B cell (primary cell): ENCODE measurements at regions not wholly inside any gene's neighbourhood (a gene's known extent, or its start where the extent isn't known, plus 50 kb on each side); places are given as distances from the start of the nearest gene placed in this dataset.

Source experiments
- CTCF ChIP-seq: fragments of 200-600 bp; IDR thresholded peaks from one replicate; pipeline ENCODE4 v1.8.0; 2022; ENCODE audit warnings: antibody characterized with exemption, mild to moderate bottlenecking
- EZH2 ChIP-seq: IDR thresholded peaks from 2 replicates; pipeline ENCODE4 v1.6.1; 2012; ENCODE audit warnings: borderline replicate concordance, low read depth, mild to moderate bottlenecking, moderate library complexity, low read length; ENCODE audit not compliant: insufficient read depth, poor library complexity, severe bottlenecking

GRCh38 chr7:125390981-125391380 is 461.4 kb upstream of the POT1 start:
- TF ChIP-seq CTCF = no peak
- no peak for TF ChIP-seq EZH2
